Upper lobe of left lung (tissue), 6 donors: ENCODE measurements at regions not wholly inside any gene's neighbourhood (a gene's known extent, or its start where the extent isn't known, plus 50 kb on each side); places are given as distances from the start of the nearest gene placed in this dataset.

ENCODE experiments used
- ATAC-seq, 2 donors: fragments of 200-7000 bp; cut with Tn5 transposase; one replicate each; pipeline ENCODE4 v1.9.1; 2022; ENCODE audit warnings: mild to moderate bottlenecking in 2 of 2, moderate library complexity in 2 of 2; ENCODE audit not compliant: low FRiP score in 2 of 2
- DNase-seq, 2 donors: peaks; one replicate each; pipeline ENCODE4 v3.0.0-alpha.2; 2019 to 2020
- H3K27ac ChIP-seq, 4 donors: fragments of 200-600 bp; sonication (generic); one replicate each; pipeline ENCODE4 v1.5.1; 2016 to 2019
- H3K27me3 ChIP-seq, 4 donors: fragments of 200-600 bp; sonication (generic); one replicate each; pipeline ENCODE4 v1.5.1; 2017 to 2019
- H3K36me3 ChIP-seq, 4 donors: fragments of 200-600 bp; sonication (generic); one replicate each; pipeline ENCODE4 v1.5.1; 2016 to 2019
- H3K4me1 ChIP-seq, 4 donors: fragments of 200-600 bp; sonication (generic); one replicate each; pipeline ENCODE4 v1.5.1; 2018 to 2019
- H3K4me3 ChIP-seq, 4 donors: fragments of 200-600 bp; sonication (generic); one replicate each; pipeline ENCODE4 v1.5.1; 2017 to 2019; ENCODE audit warnings: mild to moderate bottlenecking in 2 of 4, moderate library complexity in 1 of 4
- H3K9me3 ChIP-seq, 4 donors: fragments of 200-600 bp; sonication (generic); one replicate each; pipeline ENCODE4 v1.5.1; 2018 to 2019
- EP300 ChIP-seq, 4 donors: sonication (generic); formaldehyde crosslinking; IDR thresholded peaks; one replicate each; pipeline ENCODE4 v1.5.1; 2017; ENCODE audit warnings: antibody characterized with exemption in 4 of 4, control low read depth in 2 of 4
- POLR2A ChIP-seq, 4 donors: fragments of 450-650 bp; IDR thresholded peaks; one replicate each; pipeline ENCODE4 v1.5.1; 2016 to 2017; ENCODE audit warnings: antibody characterized with exemption in 4 of 4, mild to moderate bottlenecking in 2 of 4
- POLR2AphosphoS5 ChIP-seq, 2 donors: sonication (generic); formaldehyde crosslinking; IDR thresholded peaks; one replicate each; pipeline ENCODE4 v1.5.1; 2017; ENCODE audit warnings: antibody characterized with exemption in 2 of 2
- WGBS, 2 donors: methylation state at CpG; one replicate each; pipeline ENCODE4 v1.1.5; 2017 to 2018; 5-methylcytosine and 5-hydroxymethylcytosine counted together
- TF ChIP-seq, protein P1 (sequence below), 6 experiments: fragments of 450-650 bp in 4 of 6; fragments of 200-600 bp in 2 of 6; sonication (generic) in 2 of 6; IDR thresholded peaks; one replicate each; pipeline ENCODE4 v1.5.1; 2016 to 2019; ENCODE audit warnings: antibody characterized with exemption in 6 of 6
- donor health status: DM: no; HTN: no; CAD: no; lungs with moderate emphysema.
- donor health status: DM: no; HTN: yes; CAD: no; lungs with severe emphysema.

DNA sequence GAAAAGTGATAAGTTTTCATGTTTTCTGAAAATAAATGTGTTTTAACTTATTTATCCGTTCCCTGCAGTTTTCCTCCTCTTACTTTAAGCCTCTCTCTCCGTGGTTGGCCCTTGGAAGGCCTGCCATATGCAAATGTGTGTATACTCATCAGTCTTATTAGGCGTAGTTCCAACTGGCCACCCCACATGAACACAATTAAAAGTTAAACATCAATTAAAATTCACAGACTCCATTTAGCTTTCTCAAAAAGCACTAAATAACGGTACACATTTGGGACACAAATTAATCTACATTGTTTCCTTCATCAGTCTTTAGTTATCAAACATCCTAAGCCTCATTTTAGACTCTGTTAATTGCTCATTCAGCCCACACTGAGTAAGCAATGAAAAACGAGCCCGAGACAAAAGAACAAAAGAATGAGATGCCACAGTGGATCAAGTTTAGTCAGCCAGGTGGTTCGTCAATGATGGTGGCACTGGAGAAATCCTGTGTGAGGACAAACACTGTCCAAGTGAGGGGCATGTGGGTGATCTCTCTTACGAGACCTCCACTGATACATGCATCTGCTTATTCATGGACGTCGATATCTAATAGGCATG is 76.0 kb upstream of the TMCC3 start:
- no peak for ATAC-seq

DNA sequence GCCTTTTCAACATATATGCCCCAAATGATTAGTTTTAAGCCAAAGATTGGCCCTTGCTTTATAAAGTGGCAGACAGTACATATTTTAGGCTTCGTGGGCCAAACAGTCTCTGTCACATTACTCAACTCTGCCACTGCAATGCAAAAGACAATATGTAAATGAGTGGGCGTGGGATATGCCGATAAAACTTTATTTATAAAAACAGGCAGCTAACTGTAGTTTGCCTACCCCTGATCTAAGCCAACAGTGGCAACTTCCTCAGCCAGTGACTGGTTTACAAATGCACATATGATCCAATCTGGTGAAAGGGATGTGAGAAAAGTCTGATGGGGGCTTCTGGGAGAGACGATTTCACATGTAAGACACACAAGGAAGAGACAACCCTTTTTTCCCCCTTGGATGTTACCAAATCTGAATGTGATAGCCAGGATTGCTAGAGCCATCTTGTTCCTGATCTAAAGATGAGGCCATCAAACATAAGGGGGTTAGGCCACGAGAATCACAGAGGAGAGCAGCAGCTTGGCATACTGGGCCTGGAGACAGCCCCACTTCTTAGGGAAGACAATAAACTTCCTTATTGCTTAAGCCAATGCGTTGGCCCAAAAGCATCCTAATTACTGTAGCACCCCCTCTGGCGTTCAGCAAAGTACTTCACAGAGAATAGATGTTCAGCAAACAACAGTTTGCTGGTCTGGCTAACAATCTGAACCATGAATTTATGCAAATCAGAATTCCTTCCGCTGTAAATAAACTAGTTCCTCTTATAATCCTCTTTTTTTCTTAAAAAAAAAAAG is 75.2 kb upstream of the TMCC3 start:
- Histone ChIP-seq H3K9me3 (no peaks in the 10 kb centered on the region), H3K27ac (no peak overlapping the region), H3K4me3 (no peak overlapping the region), H3K36me3 (no peaks in the 10 kb centered on the region), H3K4me1 (no peaks in the 10 kb centered on the region), H3K27me3 (no peaks in the 10 kb centered on the region)
- 72 to 82% methylated on average over 8 of the region's 8 CpGs for WGBS, 2 donors
- TF ChIP-seq EP300 (IDR thresholded peaks at IDR 0.05): no peak
- no peak for TF ChIP-seq POLR2A (IDR thresholded peaks at IDR 0.05)
- TF ChIP-seq POLR2AphosphoS5 (IDR thresholded peaks at IDR 0.05): no peak
- TF ChIP-seq, protein P1, sequence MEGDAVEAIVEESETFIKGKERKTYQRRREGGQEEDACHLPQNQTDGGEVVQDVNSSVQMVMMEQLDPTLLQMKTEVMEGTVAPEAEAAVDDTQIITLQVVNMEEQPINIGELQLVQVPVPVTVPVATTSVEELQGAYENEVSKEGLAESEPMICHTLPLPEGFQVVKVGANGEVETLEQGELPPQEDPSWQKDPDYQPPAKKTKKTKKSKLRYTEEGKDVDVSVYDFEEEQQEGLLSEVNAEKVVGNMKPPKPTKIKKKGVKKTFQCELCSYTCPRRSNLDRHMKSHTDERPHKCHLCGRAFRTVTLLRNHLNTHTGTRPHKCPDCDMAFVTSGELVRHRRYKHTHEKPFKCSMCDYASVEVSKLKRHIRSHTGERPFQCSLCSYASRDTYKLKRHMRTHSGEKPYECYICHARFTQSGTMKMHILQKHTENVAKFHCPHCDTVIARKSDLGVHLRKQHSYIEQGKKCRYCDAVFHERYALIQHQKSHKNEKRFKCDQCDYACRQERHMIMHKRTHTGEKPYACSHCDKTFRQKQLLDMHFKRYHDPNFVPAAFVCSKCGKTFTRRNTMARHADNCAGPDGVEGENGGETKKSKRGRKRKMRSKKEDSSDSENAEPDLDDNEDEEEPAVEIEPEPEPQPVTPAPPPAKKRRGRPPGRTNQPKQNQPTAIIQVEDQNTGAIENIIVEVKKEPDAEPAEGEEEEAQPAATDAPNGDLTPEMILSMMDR (IDR thresholded peaks at IDR 0.05): peak in 4 of 6 experiments; percentile 9 to 43 (median 31)
- ATAC-seq: peak in 1 of 2 donors; percentile 60
- DNase-seq: peak in 1 of 2 donors; percentile 32

More for the DNA sequence above, 76.0 kb upstream of the TMCC3 start:
- TF ChIP-seq, protein P1 (IDR thresholded peaks at IDR 0.05): no peak
- H3K27me3 ChIP-seq: no peaks in the 10 kb centered on the region
- H3K4me3 ChIP-seq: no peak overlapping the region
- H3K27ac ChIP-seq: no peak overlapping the region
- H3K36me3 ChIP-seq: no peaks in the 10 kb centered on the region
- H3K4me1 ChIP-seq: no peaks in the 10 kb centered on the region
- 84 to 89% methylated on average over 10 of the region's 10 CpGs for WGBS, 2 donors
- no peaks in the 10 kb centered on the region for H3K9me3 ChIP-seq
- no peak for DNase-seq

DNA sequence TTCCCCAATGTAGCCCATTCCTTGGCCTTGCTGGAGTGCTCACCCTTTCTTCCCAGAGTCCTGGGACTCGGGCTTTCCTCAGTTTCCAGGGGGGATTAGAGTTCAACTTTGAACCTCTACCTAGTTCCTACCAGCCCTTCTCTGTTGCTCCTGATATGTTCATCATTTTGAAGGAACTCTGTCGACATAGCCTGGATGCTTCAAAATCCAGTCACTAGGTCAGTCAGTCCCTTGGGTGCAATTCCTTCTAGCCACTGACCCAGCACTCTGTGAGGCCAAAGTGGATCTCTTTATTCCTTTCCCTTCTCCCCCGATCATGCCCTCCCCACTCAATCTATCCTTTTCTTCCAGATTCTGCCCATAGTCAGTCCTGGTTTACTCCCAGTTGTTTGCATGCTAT is 72.3 kb upstream of the TMCC3 start:
- H3K9me3 ChIP-seq: no peaks in the 10 kb centered on the region
- 87 to 94% methylated on average over 3 of the region's 3 CpGs for WGBS, 2 donors
- no peak for TF ChIP-seq EP300 (IDR thresholded peaks at IDR 0.05)
- TF ChIP-seq, protein P1 (IDR thresholded peaks at IDR 0.05): no peak
- no peak for TF ChIP-seq POLR2A (IDR thresholded peaks at IDR 0.05)
- TF ChIP-seq POLR2AphosphoS5 (IDR thresholded peaks at IDR 0.05): no peak
- no peaks in the 10 kb centered on the region for H3K36me3 ChIP-seq
- DNase-seq (no peak), ATAC-seq (no peak)
- H3K4me1 ChIP-seq: no peaks in the 10 kb centered on the region
- no peak overlapping the region for H3K27ac ChIP-seq
- H3K27me3 ChIP-seq: no peaks in the 10 kb centered on the region
- no peak overlapping the region for H3K4me3 ChIP-seq

DNA sequence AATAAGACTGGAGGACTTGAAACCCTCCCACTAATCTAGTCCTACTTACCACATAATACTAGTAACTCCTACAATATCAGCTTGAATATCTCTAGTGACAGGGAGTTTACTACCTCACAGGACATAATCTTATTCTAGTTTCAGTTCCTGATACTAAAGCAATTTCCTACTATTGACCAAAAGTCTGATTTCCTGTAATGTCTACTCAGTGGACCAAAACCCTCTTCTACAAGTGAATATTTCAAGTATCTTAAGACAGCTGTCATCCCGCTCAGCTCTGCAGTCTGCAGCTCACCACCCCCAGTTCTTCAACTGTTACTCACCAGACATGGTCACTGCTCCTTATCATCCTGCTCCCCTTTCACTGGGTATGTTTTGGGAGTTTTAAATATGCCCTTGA is 70.8 kb upstream of the TMCC3 start:
- ATAC-seq: peak in 1 of 2 donors; percentile 28
- no peaks in the 10 kb centered on the region for H3K9me3 ChIP-seq
- DNase-seq: no peak
- TF ChIP-seq POLR2AphosphoS5 (IDR thresholded peaks at IDR 0.05) (no peak), EP300 (IDR thresholded peaks at IDR 0.05) (no peak), POLR2A (IDR thresholded peaks at IDR 0.05) (no peak)
- TF ChIP-seq, protein P1 (IDR thresholded peaks at IDR 0.05): no peak
- H3K4me1 ChIP-seq: no peaks in the 10 kb centered on the region
- H3K36me3 ChIP-seq: no peaks in the 10 kb centered on the region
- H3K4me3 ChIP-seq: no peak overlapping the region
- WGBS, 2 donors: 91 to 93% methylated on average over 1 of the region's 1 CpG
- no peaks in the 10 kb centered on the region for H3K27me3 ChIP-seq
- no peak overlapping the region for H3K27ac ChIP-seq
